DOHH2 (cell line): ENCODE measurements at regions not wholly inside any gene's neighbourhood (a gene's known extent, or its start where the extent isn't known, plus 50 kb on each side); places are given as distances from the start of the nearest gene placed in this dataset.

ENCODE experiments used
- EZH2phosphoT487 ChIP-seq: fragments of 200-600 bp; sonication (generic); IDR thresholded peaks from 2 replicates; pipeline ENCODE4 v1.6.1; 2017; ENCODE audit warnings: borderline replicate concordance, mild to moderate bottlenecking, antibody characterized with exemption, low read length, moderate library complexity, mixed read lengths
- TF ChIP-seq, protein P1 (sequence below): fragments of 200-600 bp; sonication (generic); IDR thresholded peaks from one replicate; pipeline ENCODE4 v1.5.1; 2014; ENCODE audit warnings: antibody characterized with exemption, mild to moderate bottlenecking, low read depth, low read length; ENCODE audit not compliant: poor library complexity, severe bottlenecking

DNA sequence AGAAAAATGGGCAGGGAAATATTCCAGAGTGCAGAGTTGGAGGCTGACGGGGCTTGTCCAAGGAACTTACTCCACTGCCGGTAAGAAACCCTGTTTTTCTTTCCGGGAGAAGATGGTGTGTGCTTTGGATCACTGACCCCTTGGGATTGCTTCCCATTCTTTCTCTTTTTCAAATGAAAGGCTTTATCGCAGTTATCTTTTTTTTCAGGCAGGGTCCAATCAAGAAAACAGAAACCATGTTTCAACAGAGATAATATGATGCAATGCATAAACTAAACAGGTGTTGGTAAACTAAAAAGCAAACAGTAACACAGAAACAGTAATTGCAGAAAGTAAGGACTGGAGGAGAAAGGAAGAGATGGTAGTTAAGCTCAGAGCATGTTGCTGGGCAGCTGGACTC is 145.1 kb downstream of the LYPLAL1 start:
- TF ChIP-seq, protein P1, sequence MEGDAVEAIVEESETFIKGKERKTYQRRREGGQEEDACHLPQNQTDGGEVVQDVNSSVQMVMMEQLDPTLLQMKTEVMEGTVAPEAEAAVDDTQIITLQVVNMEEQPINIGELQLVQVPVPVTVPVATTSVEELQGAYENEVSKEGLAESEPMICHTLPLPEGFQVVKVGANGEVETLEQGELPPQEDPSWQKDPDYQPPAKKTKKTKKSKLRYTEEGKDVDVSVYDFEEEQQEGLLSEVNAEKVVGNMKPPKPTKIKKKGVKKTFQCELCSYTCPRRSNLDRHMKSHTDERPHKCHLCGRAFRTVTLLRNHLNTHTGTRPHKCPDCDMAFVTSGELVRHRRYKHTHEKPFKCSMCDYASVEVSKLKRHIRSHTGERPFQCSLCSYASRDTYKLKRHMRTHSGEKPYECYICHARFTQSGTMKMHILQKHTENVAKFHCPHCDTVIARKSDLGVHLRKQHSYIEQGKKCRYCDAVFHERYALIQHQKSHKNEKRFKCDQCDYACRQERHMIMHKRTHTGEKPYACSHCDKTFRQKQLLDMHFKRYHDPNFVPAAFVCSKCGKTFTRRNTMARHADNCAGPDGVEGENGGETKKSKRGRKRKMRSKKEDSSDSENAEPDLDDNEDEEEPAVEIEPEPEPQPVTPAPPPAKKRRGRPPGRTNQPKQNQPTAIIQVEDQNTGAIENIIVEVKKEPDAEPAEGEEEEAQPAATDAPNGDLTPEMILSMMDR: no peak
- TF ChIP-seq EZH2phosphoT487: no peak
